OCI-LY3 (cell line): ENCODE measurements at regions not wholly inside any gene's neighbourhood (a gene's known extent, or its start where the extent isn't known, plus 50 kb on each side); places are given as distances from the start of the nearest gene placed in this dataset.

Experiments used
- H2AFZ ChIP-seq: fragments of 200-600, 300-600 bp; shearing (Covaris generic); 2 replicates; pipeline ENCODE4 v1.6.0; 2014; ENCODE audit warnings: antibody characterized with exemption, low read depth, low read length
- H3K27ac ChIP-seq: fragments of 200-600, 300-600 bp; sonication (generic); 2 replicates; pipeline ENCODE4 v1.5.1; 2014; ENCODE audit warnings: mild to moderate bottlenecking, low read length, moderate library complexity, mixed read lengths
- H3K27me3 ChIP-seq: fragments of 200-600, 300-600 bp; sonication (generic); 2 replicates; pipeline ENCODE4 v1.6.1; 2014; ENCODE audit warnings: low read depth, low read length, mixed read lengths
- H3K36me3 ChIP-seq: fragments of 200-600, 300-600 bp; sonication (generic); replicated peaks from 2 replicates; pipeline ENCODE3; 2014; ENCODE audit warnings: low read depth, low read length, mixed read lengths
- H3K4me1 ChIP-seq: fragments of 300-600, 200-600 bp; sonication (generic); 2 replicates; pipeline ENCODE4 v1.6.1; 2014; ENCODE audit warnings: low read length, mixed read lengths
- H3K4me2 ChIP-seq: fragments of 200-600, 300-600 bp; sonication (generic); 2 replicates; pipeline ENCODE4 v1.6.1; 2014; ENCODE audit warnings: low read length, mixed read lengths
- H3K4me3 ChIP-seq: fragments of 300-600, 200-600 bp; sonication (generic); 2 replicates; pipeline ENCODE4 v1.5.1; 2014; ENCODE audit warnings: antibody characterized with exemption, mild to moderate bottlenecking, low read length, moderate library complexity
- H3K79me2 ChIP-seq: fragments of 300-600, 200-600 bp; shearing (Covaris generic); 2 replicates; pipeline ENCODE4 v1.6.1; 2014; ENCODE audit warnings: mild to moderate bottlenecking, low read length, mixed read lengths
- H3K9ac ChIP-seq: fragments of 300-600, 200-600 bp; shearing (Covaris generic); 2 replicates; pipeline ENCODE4 v1.6.0; 2014; ENCODE audit warnings: mild to moderate bottlenecking, low read length, moderate library complexity
- H3K9me3 ChIP-seq: fragments of 200-600, 300-600 bp; shearing (Covaris generic); 2 replicates; pipeline ENCODE4 v1.6.1; 2014; ENCODE audit warnings: low read length, mixed read lengths; ENCODE audit not compliant: insufficient read depth
- H4K20me1 ChIP-seq: fragments of 200-600, 300-600 bp; sonication (generic); 2 replicates; pipeline ENCODE4 v1.6.1; 2016; ENCODE audit warnings: low read length, mixed read lengths; ENCODE audit not compliant: insufficient read depth
- CTCF ChIP-seq: fragments of 200-600, 300-600 bp; sonication (generic); IDR thresholded peaks from 2 replicates; pipeline ENCODE4 v1.5.1; 2014; ENCODE audit warnings: antibody characterized with exemption, low read length, low read depth
- EZH2phosphoT487 ChIP-seq: fragments of 200-600 bp; shearing (Covaris generic); IDR thresholded peaks from 2 replicates; pipeline ENCODE4 v1.6.1; 2018; ENCODE audit warnings: antibody characterized with exemption, mixed run types, low read depth

GRCh38 chr4:186422296-186422695, 133.1 kb downstream of the MTNR1A start:
- H2AFZ ChIP-seq = no peak overlapping the region
- no peaks in the 10 kb centered on the region for H3K36me3 ChIP-seq
- H3K4me3 ChIP-seq = no peak overlapping the region
- no peaks in the 10 kb centered on the region for H3K27me3 ChIP-seq
- H3K9me3 ChIP-seq = no peaks in the 10 kb centered on the region
- H4K20me1 ChIP-seq = no peaks in the 10 kb centered on the region
- H3K79me2 ChIP-seq = no peaks in the 10 kb centered on the region
- H3K4me1 ChIP-seq = no peaks in the 10 kb centered on the region
- TF ChIP-seq EZH2phosphoT487 = no peak
- TF ChIP-seq CTCF = no peak
- no peak overlapping the region for H3K4me2 ChIP-seq
- no peak overlapping the region for H3K27ac ChIP-seq
- no peak overlapping the region for H3K9ac ChIP-seq

- Histone ChIP-seq H3K4me1 (no peaks in the 10 kb centered on the region), H2AFZ (no peak overlapping the region), H3K9ac (no peak overlapping the region), H3K9me3 (no peaks in the 10 kb centered on the region), H3K79me2 (no peaks in the 10 kb centered on the region), H3K4me3 (no peak overlapping the region), H3K27me3 (no peaks in the 10 kb centered on the region), H3K36me3 (no peaks in the 10 kb centered on the region), H3K27ac (no peak overlapping the region), H3K4me2 (no peak overlapping the region), H4K20me1 (no peaks in the 10 kb centered on the region)
- TF ChIP-seq CTCF (no peak), EZH2phosphoT487 (no peak)
Observed at GRCh38 chr4:186416451-186417060, 138.8 kb downstream of the MTNR1A start.

GRCh38 chr4:186414390-186414789, 141.0 kb downstream of the MTNR1A start:
- TF ChIP-seq EZH2phosphoT487 = no peak
- TF ChIP-seq CTCF = no peak

GRCh38 chr4:186405957-186406356, 140.0 kb downstream of the F11 start:
- Histone ChIP-seq H3K27ac (no peak overlapping the region), H3K36me3 (no peaks in the 10 kb centered on the region), H3K4me2 (no peak overlapping the region), H4K20me1 (no peaks in the 10 kb centered on the region), H3K4me1 (no peaks in the 10 kb centered on the region), H3K4me3 (no peak overlapping the region), H3K27me3 (no peaks in the 10 kb centered on the region), H3K9me3 (no peaks in the 10 kb centered on the region), H2AFZ (no peak overlapping the region), H3K9ac (no peak overlapping the region), H3K79me2 (no peaks in the 10 kb centered on the region)
- TF ChIP-seq EZH2phosphoT487 (no peak), CTCF (no peak)

More at GRCh38 chr4:186414390-186414789, 141.0 kb downstream of the MTNR1A start:
- Histone ChIP-seq H3K27me3 (no peaks in the 10 kb centered on the region), H2AFZ (no peak overlapping the region), H3K9me3 (no peaks in the 10 kb centered on the region), H3K36me3 (no peaks in the 10 kb centered on the region), H3K79me2 (no peaks in the 10 kb centered on the region), H3K4me2 (no peak overlapping the region), H3K27ac (no peak overlapping the region), H3K4me3 (no peak overlapping the region), H4K20me1 (no peaks in the 10 kb centered on the region), H3K4me1 (no peaks in the 10 kb centered on the region), H3K9ac (no peak overlapping the region)
